AG09309 (cell line): ENCODE measurements at regions not wholly inside any gene's neighbourhood (a gene's known extent, or its start where the extent isn't known, plus 50 kb on each side); places are given as distances from the start of the nearest gene placed in this dataset.

Experiments used
- DNase-seq: peaks from one replicate; pipeline ENCODE4 v3.0.0-alpha.2; 2010; ENCODE audit warnings: low read depth
- H3K4me3 ChIP-seq: 2 replicates; pipeline ENCODE4 v1.5.1; 2011; ENCODE audit warnings: mild to moderate bottlenecking, low read depth, low read length, moderate library complexity; ENCODE audit not compliant: control insufficient read depth
- CTCF ChIP-seq: IDR thresholded peaks from 2 replicates; pipeline ENCODE4 v1.5.1; 2011; ENCODE audit warnings: mild to moderate bottlenecking, low read depth, low read length, inconsistent platforms; ENCODE audit not compliant: insufficient read depth, control insufficient read depth; ENCODE audit errors: missing control alignments

- no peak for TF ChIP-seq CTCF
- no peak for DNase-seq
- H3K4me3 ChIP-seq = no peak overlapping the region
Measured at GRCh38 chr1:170296642-170297041, 150.9 kb downstream of the NTMT2 start.

- DNase-seq = no peak
- H3K4me3 ChIP-seq = no peak overlapping the region
- TF ChIP-seq CTCF = no peak
Measured at GRCh38 chr1:170301596-170301995, 155.8 kb downstream of the NTMT2 start.

GRCh38 chr1:170303034-170303433 lies 157.3 kb downstream of the NTMT2 start:
- no peak for DNase-seq
- no peak for TF ChIP-seq CTCF
- no peak overlapping the region for H3K4me3 ChIP-seq

GRCh38 chr1:170305777-170306512 lies 160.2 kb downstream of the NTMT2 start:
- no peak overlapping the region for H3K4me3 ChIP-seq
- no peak for DNase-seq
- TF ChIP-seq CTCF = peak; percentile 3

GRCh38 chr1:170306513-170306910 lies 160.8 kb downstream of the NTMT2 start:
- no peak for DNase-seq
- TF ChIP-seq CTCF = no peak
- no peak overlapping the region for H3K4me3 ChIP-seq

- H3K4me3 ChIP-seq = no peak overlapping the region
- no peak for DNase-seq
- no peak for TF ChIP-seq CTCF
Measured at GRCh38 chr1:170306948-170307347, 161.2 kb downstream of the NTMT2 start.
